Gastroesophageal sphincter (tissue), 3 donors: ENCODE measurements at regions not wholly inside any gene's neighbourhood (a gene's known extent, or its start where the extent isn't known, plus 50 kb on each side); places are given as distances from the start of the nearest gene placed in this dataset.

ENCODE experiments used
- CTCF ChIP-seq, 4 experiments: fragments of 200-600 bp in 2 of 4; fragments of 450-650 bp in 2 of 4; sonication (generic) in 1 of 4; IDR thresholded peaks; one replicate each; pipeline ENCODE4 v1.5.1; 2017 to 2019; ENCODE audit warnings: antibody characterized with exemption in 4 of 4, mild to moderate bottlenecking in 2 of 4, moderate library complexity in 2 of 4
- EP300 ChIP-seq: sonication (generic); formaldehyde crosslinking; IDR thresholded peaks from one replicate; pipeline ENCODE4 v1.6.1; 2017; ENCODE audit warnings: antibody characterized with exemption, mild to moderate bottlenecking
- POLR2AphosphoS5 ChIP-seq: sonication (generic); formaldehyde crosslinking; IDR thresholded peaks from one replicate; pipeline ENCODE4 v1.6.1; 2017; ENCODE audit warnings: antibody characterized with exemption

GRCh38 chr12:107302649-107303341, 209.4 kb upstream of the CRY1 start:
- TF ChIP-seq CTCF (IDR thresholded peaks at IDR 0.05) (no peak), EP300 (no peak), POLR2AphosphoS5 (no peak)
